GM21381 (cell line): ENCODE measurements at regions not wholly inside any gene's neighbourhood (a gene's known extent, or its start where the extent isn't known, plus 50 kb on each side); places are given as distances from the start of the nearest gene placed in this dataset.

Experiments used
- ATAC-seq: cut with Tn5 transposase; IDR thresholded peaks from one replicate; pipeline ENCODE4 v1.9.1; 2021; ENCODE audit warnings: mild to moderate bottlenecking, moderate library complexity; ENCODE audit not compliant: unreplicated experiment

DNA sequence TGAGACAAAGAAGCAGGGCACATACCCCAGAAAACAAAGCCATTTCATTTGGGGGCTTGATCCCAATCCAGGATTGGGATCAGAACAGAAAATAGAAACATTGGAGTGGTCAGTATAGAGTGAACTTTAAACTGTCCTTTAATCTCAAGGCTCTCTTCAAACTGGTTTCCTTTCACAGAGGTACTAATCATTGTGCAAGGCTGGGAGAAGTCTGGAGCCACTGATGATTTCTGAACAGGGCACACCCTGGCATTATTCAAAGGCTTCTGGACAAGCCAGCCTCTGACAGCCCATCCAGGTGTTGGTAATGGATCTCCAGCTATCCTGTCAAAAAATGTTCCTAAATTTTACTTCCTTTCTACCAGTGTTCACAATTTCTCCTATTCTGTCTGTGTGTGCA, 244.5 kb downstream of the DDX3Y start:
- ATAC-seq, result no peak

DNA sequence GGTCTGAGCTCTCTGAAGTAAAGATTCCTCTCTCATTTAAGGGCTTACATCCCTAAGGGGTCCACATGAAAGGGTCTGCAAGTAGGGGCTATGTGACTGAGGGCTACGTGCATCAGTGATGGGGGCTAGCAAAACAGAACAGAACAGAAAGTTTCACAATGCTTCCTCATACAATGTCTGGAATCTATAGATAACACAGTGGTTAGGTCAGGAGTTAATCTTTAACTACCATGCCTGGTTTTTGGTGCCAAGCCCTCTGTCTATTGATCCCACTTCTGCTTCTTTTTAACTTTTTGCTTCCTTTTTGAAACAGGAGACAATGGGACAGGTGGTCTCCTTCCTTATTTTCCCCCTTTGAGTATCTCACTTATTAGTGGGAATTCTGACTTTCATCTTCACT, 263.0 kb downstream of the DDX3Y start:
- ATAC-seq, result peak; percentile 68

DNA sequence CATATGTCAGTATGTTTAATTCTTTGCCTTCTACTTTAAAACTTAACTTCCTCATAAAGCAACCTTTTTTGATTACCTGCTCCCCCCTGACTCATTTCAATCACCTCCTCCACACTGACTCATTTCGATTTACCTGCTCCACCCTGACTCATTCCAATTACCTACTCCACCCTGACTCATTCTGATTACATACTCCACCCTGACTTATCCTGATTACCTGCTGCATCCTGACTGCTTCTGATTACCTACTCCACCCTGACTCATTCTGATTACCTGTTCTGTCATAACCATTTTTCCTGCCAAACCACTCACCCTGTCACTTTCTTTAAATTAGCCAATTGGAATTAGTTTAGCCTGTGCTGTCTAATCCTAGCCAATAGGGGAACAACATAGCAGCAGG, 263.6 kb downstream of the DDX3Y start:
- ATAC-seq, result peak; percentile 34
